H9 (cell line): ENCODE measurements at regions not wholly inside any gene's neighbourhood (a gene's known extent, or its start where the extent isn't known, plus 50 kb on each side); places are given as distances from the start of the nearest gene placed in this dataset.

ENCODE experiments used
- DNase-seq: peaks from one replicate; pipeline ENCODE4 v3.0.0-alpha.2; 2017
- H2AFZ ChIP-seq: one replicate; pipeline ENCODE4 v1.6.1; 2013; ENCODE audit warnings: mild to moderate bottlenecking, low read length, control low read depth, moderate library complexity
- H2AK5ac ChIP-seq: 2 replicates; pipeline ENCODE4 v1.6.1; 2013; ENCODE audit warnings: low read length, control low read depth, mixed read lengths; ENCODE audit not compliant: insufficient read length
- H2BK120ac ChIP-seq: one replicate; pipeline ENCODE4 v1.6.1; 2013; ENCODE audit warnings: low read depth, mild to moderate bottlenecking, low read length, control low read depth, inconsistent platforms; ENCODE audit not compliant: poor library complexity, severe bottlenecking
- H2BK12ac ChIP-seq: 2 replicates; pipeline ENCODE4 v1.6.1; 2013; ENCODE audit warnings: low read length, control low read depth, mixed read lengths, low read depth; ENCODE audit not compliant: insufficient read length
- H2BK15ac ChIP-seq: 2 replicates; pipeline ENCODE4 v1.6.1; 2013; ENCODE audit warnings: low read depth, low read length, control low read depth
- H2BK20ac ChIP-seq: one replicate; pipeline ENCODE4 v1.6.1; 2013; ENCODE audit warnings: low read depth, mild to moderate bottlenecking, low read length, control low read depth, inconsistent platforms; ENCODE audit not compliant: poor library complexity, severe bottlenecking
- H2BK5ac ChIP-seq: 2 replicates; pipeline ENCODE4 v1.6.1; 2013; ENCODE audit warnings: low read length, control low read depth, mixed read lengths; ENCODE audit not compliant: insufficient read length
- H3K14ac ChIP-seq: 2 replicates; pipeline ENCODE4 v1.6.1; 2013; ENCODE audit warnings: low read length, control low read depth; ENCODE audit not compliant: insufficient read depth
- H3K18ac ChIP-seq: 2 replicates; pipeline ENCODE4 v1.6.1; 2013; ENCODE audit warnings: low read depth, mild to moderate bottlenecking, mixed read lengths, low read length, control low read depth; ENCODE audit not compliant: insufficient read length
- H3K23ac ChIP-seq: 2 replicates; pipeline ENCODE4 v1.6.1; 2013; ENCODE audit warnings: low read length, control low read depth, mixed read lengths, low read depth; ENCODE audit not compliant: insufficient read length
- H3K23me2 ChIP-seq: 2 replicates; pipeline ENCODE4 v1.6.1; 2013; ENCODE audit warnings: low read depth, mild to moderate bottlenecking, mixed read lengths, low read length, control low read depth; ENCODE audit not compliant: insufficient read length, poor library complexity, severe bottlenecking
- H3K27ac ChIP-seq: 2 replicates; pipeline ENCODE4 v1.5.1; 2013; ENCODE audit warnings: low read length, control low read depth, mixed read lengths, low read depth; ENCODE audit not compliant: insufficient read length
- H3K27me3 ChIP-seq: 2 replicates; pipeline ENCODE4 v1.6.1; 2013; ENCODE audit warnings: low read length, control low read depth, inconsistent platforms; ENCODE audit not compliant: insufficient read depth
- H3K4ac ChIP-seq: 2 replicates; pipeline ENCODE4 v1.6.1; 2013; ENCODE audit warnings: low read depth, mild to moderate bottlenecking, control low read depth, inconsistent platforms, low read length, moderate library complexity
- H3K4me1 ChIP-seq: 2 replicates; pipeline ENCODE4 v1.6.1; 2013; ENCODE audit warnings: low read length, control low read depth, inconsistent platforms; ENCODE audit not compliant: insufficient read depth
- H3K4me2 ChIP-seq: 2 replicates; pipeline ENCODE4 v1.6.1; 2013; ENCODE audit warnings: low read length, control low read depth, mixed read lengths; ENCODE audit not compliant: insufficient read length, insufficient read depth
- H3K56ac ChIP-seq: 2 replicates; pipeline ENCODE4 v1.6.1; 2013; ENCODE audit warnings: low read depth, mild to moderate bottlenecking, mixed read lengths, low read length, control low read depth; ENCODE audit not compliant: insufficient read length
- H3K79me1 ChIP-seq: 2 replicates; pipeline ENCODE4 v1.6.1; 2013; ENCODE audit warnings: low read depth, mild to moderate bottlenecking, moderate library complexity, low read length, control low read depth, inconsistent platforms; ENCODE audit not compliant: insufficient read depth, poor library complexity, severe bottlenecking
- H3K79me2 ChIP-seq: 2 replicates; pipeline ENCODE4 v1.6.1; 2013; ENCODE audit warnings: low read length, control low read depth, inconsistent platforms; ENCODE audit not compliant: insufficient read depth
- H3K9ac ChIP-seq: 2 replicates; pipeline ENCODE4 v1.6.1; 2013; ENCODE audit warnings: low read length, control low read depth, mixed read lengths; ENCODE audit not compliant: insufficient read length; ENCODE audit errors: extremely low read depth
- H3K9me3 ChIP-seq: one replicate; pipeline ENCODE4 v1.6.1; 2013; ENCODE audit warnings: low read depth, low read length, inconsistent platforms; ENCODE audit not compliant: control insufficient read depth
- H3T11ph ChIP-seq: one replicate; pipeline ENCODE4 v1.6.1; 2013; ENCODE audit warnings: mild to moderate bottlenecking, low read length, control low read depth, inconsistent platforms
- H4K20me1 ChIP-seq: one replicate; pipeline ENCODE4 v1.6.1; 2013; ENCODE audit not compliant: control insufficient read depth, insufficient read length, insufficient read depth
- H4K5ac ChIP-seq: 2 replicates; pipeline ENCODE4 v1.6.1; 2013; ENCODE audit warnings: low read depth, mild to moderate bottlenecking, mixed read lengths, low read length, control low read depth; ENCODE audit not compliant: insufficient read length
- H4K8ac ChIP-seq: replicated peaks from 2 replicates; pipeline ENCODE4 v1.6.1; 2013; ENCODE audit warnings: low read length, control low read depth, mixed read lengths, low read depth; ENCODE audit not compliant: insufficient read length
- H4K91ac ChIP-seq: 2 replicates; pipeline ENCODE4 v1.6.1; 2013; ENCODE audit warnings: low read depth, mild to moderate bottlenecking, moderate library complexity, mixed read lengths, low read length, control low read depth; ENCODE audit not compliant: insufficient read length
- H3K27ac Mint-ChIP-seq, 3 experiments: 2 replicates in 2 of 3; 3 replicates in 1 of 3; pipeline ENCODE4 v1.8.0; 2020 to 2021; ENCODE audit warnings: mixed read lengths in 3 of 3, mild to moderate bottlenecking in 1 of 3, moderate library complexity in 1 of 3
- H3K27me3 Mint-ChIP-seq: 2 replicates; pipeline ENCODE4 v1.8.0; 2021; ENCODE audit warnings: low read depth, mild to moderate bottlenecking, moderate library complexity, mixed read lengths
- H3K36me3 Mint-ChIP-seq, 3 experiments: 2 replicates in 2 of 3; 3 replicates in 1 of 3; pipeline ENCODE4 v1.8.0; 2020 to 2021; ENCODE audit warnings: low read depth in 3 of 3, mixed read lengths in 3 of 3; ENCODE audit not compliant: insufficient read depth in 1 of 3
- H3K4me1 Mint-ChIP-seq, 2 experiments: 2 replicates each; pipeline ENCODE4 v1.8.0; 2020; ENCODE audit warnings: mixed read lengths in 2 of 2
- H3K4me3 Mint-ChIP-seq, 2 experiments: 2 replicates in 1 of 2; 3 replicates in 1 of 2; pipeline ENCODE4 v1.8.0; 2020 to 2021; ENCODE audit warnings: mild to moderate bottlenecking in 2 of 2, mixed read lengths in 2 of 2, moderate library complexity in 1 of 2
- H3K9me3 Mint-ChIP-seq, 2 experiments: 2 replicates in 1 of 2; 3 replicates in 1 of 2; pipeline ENCODE4 v1.8.0; 2020; ENCODE audit warnings: mild to moderate bottlenecking in 2 of 2, mixed read lengths in 2 of 2, moderate library complexity in 1 of 2
- CTCF ChIP-seq: fragments of 200-600 bp; sonication (generic); conservative IDR thresholded peaks from 3 replicates; pipeline ENCODE4 v1.8.0; 2021; ENCODE audit warnings: antibody characterized with exemption, mild to moderate bottlenecking
- WGBS: extraction: QIAGEN DNeasy Blood & Tissue Kit; methylation state at CpG from one replicate; pipeline ENCODE4 v1.1.7; 2013; ENCODE audit warnings: missing lambda C conversion rate, low lambda C conversion rate, mixed read lengths; ENCODE audit not compliant: insufficient read length; ENCODE audit errors: extremely low coverage; 5-methylcytosine and 5-hydroxymethylcytosine counted together

DNA sequence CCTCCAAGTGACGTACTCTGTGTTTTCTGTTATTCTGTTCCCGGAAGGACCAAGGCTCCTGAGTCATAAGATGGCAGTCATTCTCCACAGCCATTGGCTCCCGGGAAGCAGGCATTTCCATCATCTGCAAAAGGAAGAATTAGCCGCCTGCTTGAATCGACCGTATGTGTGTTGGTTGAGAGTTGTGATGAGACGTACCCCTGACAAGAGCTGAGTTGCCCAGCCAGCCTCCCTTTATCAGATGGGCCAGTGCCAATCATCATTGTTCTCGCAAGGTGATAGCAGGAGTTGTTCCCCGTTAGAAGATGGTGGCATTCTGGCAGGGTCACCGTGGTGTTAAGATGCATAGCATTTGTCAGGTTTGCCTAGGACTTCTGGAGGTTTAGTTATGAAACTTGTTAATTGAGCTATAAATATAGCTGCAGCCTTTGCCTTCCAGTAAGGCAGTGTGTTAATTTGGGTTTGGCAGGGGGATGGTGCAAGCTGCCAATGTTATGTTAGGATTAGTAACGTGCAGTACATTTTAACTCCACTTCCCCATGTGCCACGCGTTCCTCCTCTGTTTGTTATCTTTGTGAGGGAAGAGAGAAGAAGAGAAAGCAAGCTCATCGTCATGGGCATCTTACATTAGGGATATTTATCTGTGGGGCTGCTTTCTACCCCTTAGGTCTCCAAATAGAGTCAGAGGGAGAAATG is 652.7 kb upstream of the FANCL start:
- TF ChIP-seq CTCF = no peak
- H3K14ac ChIP-seq = no peak overlapping the region
- no peaks in the 10 kb centered on the region for H3K4me1 Mint-ChIP-seq

More for the DNA sequence above, 652.7 kb upstream of the FANCL start:
- no peak overlapping the region for H3K4ac ChIP-seq
- no peak overlapping the region for H3K4me3 Mint-ChIP-seq
- H3K23ac ChIP-seq = no peak overlapping the region
- no peaks in the 10 kb centered on the region for H3K27me3 ChIP-seq
- no peak overlapping the region for H2AFZ ChIP-seq
- H3K9me3 Mint-ChIP-seq = no peaks in the 10 kb centered on the region
- H3K79me2 ChIP-seq = no peaks in the 10 kb centered on the region
- no peak overlapping the region for H3K9ac ChIP-seq
- no peak overlapping the region for H4K5ac ChIP-seq
- WGBS = no CpG with 5 or more reads among the region's 14 CpGs
- H3K36me3 Mint-ChIP-seq = no peaks in the 10 kb centered on the region
- no peak for DNase-seq
- H2BK5ac ChIP-seq = no peak overlapping the region
- H3T11ph ChIP-seq = no peak overlapping the region
- no peak overlapping the region for H2AK5ac ChIP-seq
- H2BK20ac ChIP-seq = no peak overlapping the region
- no peaks in the 10 kb centered on the region for H3K4me1 ChIP-seq
- no peaks in the 10 kb centered on the region for H3K27me3 Mint-ChIP-seq
- H3K79me1 ChIP-seq = no peaks in the 10 kb centered on the region
- no peak overlapping the region for H3K27ac Mint-ChIP-seq
- no peak overlapping the region for H3K27ac ChIP-seq
- H2BK120ac ChIP-seq = no peak overlapping the region
- no peak overlapping the region for H3K4me2 ChIP-seq
- no peaks in the 10 kb centered on the region for H3K9me3 ChIP-seq
- H3K23me2 ChIP-seq = no peaks in the 10 kb centered on the region
- no peaks in the 10 kb centered on the region for H4K20me1 ChIP-seq
- no peak overlapping the region for H4K8ac ChIP-seq
- H2BK15ac ChIP-seq = no peak overlapping the region
- no peak overlapping the region for H4K91ac ChIP-seq
- H3K56ac ChIP-seq = no peak overlapping the region
- no peak overlapping the region for H2BK12ac ChIP-seq
- no peak overlapping the region for H3K18ac ChIP-seq
